ENCODE measurements at regions not wholly inside any gene's neighbourhood (a gene's known extent, or its start where the extent isn't known, plus 50 kb on each side); places are given as distances from the start of the nearest gene placed in this dataset.

- TF ChIP-seq ZNF589 (CRISPR knock-in tag; IDR thresholded peaks at IDR 0.05; ENCODE audit: low read depth) (no peak), THAP7 (CRISPR knock-in tag; IDR thresholded peaks at IDR 0.05) (no peak), ZNF12 (CRISPR knock-in tag; IDR thresholded peaks at IDR 0.05) (no peak), HMGXB4 (CRISPR knock-in tag; IDR thresholded peaks at IDR 0.05) (no peak), STAT5A (IDR thresholded peaks at IDR 0.05; ENCODE audit: borderline replicate concordance, low read length) (no peak), SP2 (IDR thresholded peaks at IDR 0.05; ENCODE audit: extremely low read depth, low read depth, low read length, poor library complexity, severe bottlenecking) (no peak), RAD21 (CRISPR knock-in tag; conservative IDR thresholded peaks at IDR 0.05 in 1 of 2, IDR thresholded peaks at IDR 0.05 in 1 of 2) (no peak), POLR2A (conservative IDR thresholded peaks at IDR 0.05) (no peak), CTCF (IDR thresholded peaks at IDR 0.05 in 2 of 3, conservative IDR thresholded peaks at IDR 0.05 in 1 of 3; ENCODE audit: insufficient read depth in 2 of 3, low read depth in 1 of 3, low read length in 3 of 3) (no peak)
Observed at GRCh38 chr18:11304928-11305327, 155.6 kb upstream of the PIEZO2 start.

All from K562 (cell line).